HG03521 (cell line): ENCODE measurements at regions not wholly inside any gene's neighbourhood (a gene's known extent, or its start where the extent isn't known, plus 50 kb on each side); places are given as distances from the start of the nearest gene placed in this dataset.

Source experiments
- ATAC-seq: cut with Tn5 transposase; IDR thresholded peaks from one replicate; pipeline ENCODE4 v1.9.1; 2021; ENCODE audit warnings: mild to moderate bottlenecking, moderate library complexity; ENCODE audit not compliant: unreplicated experiment

DNA sequence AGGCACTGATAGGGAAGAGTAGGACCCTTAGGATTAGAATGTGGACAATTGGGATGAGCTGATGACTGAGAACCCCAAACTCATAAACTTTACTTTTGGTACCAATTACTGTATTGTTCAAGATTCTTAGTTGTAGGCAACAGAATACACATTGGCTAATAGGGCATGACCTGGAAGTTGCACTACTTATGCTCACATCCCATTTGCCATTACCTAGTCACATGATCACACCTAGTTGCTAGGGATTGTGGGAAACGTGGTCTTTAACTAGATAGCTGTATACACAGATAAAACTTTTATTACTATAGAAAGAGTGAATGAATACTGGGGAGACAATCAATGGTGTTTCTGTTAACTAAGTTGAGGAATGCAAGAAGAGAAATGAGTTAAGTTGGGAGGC, 113.4 kb upstream of the AKIRIN2 start:
- no peak for ATAC-seq

DNA sequence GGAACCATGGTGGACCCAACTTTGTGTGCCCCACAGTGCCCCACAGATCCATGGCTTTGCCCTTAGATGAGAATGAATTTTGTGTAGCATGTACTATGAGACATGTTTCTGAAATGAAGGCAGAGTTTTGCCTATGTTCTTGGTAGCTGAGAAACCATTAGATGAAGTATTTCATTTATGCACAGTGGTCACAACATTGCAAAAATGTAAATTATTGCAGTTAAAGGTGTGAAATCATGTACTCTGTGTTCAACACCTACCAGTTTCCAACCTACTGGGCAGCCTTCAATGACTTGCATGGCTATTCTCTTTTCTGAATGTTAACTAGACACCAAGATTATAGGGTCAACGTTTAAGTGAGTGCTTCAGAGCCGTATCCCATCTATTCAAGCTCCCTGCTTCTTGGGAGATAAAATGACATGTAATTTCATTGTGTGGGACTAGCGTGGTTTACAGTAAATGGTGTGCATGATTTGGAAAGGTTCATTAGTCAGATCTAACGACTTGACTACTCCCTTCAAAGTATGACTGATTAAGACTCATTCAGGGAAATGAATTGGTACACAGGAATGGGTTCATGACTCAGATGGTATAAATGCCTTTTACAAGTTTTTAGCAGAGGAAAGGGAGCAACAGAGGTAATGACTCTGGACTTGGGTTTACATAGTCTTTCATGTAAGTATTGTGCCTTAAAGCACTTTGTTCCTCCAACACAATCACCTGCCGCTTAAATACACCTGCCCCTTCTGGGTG, 106.1 kb upstream of the AKIRIN2 start:
- ATAC-seq = no peak

GRCh38 chr6:87807475-87807874, 105.4 kb upstream of the AKIRIN2 start:
- peak; percentile 75 for ATAC-seq

DNA sequence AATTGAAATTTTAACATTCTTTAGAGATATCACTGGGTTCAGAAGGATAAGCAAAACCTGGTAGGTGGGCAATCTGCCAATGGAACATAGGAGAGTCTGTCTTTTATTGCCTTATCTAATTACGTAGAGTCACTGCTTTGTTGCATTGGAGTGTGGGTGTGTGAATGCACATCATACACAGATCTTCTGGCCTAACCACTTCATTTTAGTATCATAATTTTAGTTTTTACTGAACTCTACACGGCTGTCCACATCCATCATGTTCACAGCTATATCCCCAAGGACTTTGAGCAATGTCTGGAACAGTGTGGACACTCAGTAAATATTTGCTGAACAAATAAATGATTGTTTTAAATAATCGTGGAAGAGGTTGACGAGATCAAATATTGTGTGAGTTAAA, 104.6 kb upstream of the AKIRIN2 start:
- no peak for ATAC-seq

DNA sequence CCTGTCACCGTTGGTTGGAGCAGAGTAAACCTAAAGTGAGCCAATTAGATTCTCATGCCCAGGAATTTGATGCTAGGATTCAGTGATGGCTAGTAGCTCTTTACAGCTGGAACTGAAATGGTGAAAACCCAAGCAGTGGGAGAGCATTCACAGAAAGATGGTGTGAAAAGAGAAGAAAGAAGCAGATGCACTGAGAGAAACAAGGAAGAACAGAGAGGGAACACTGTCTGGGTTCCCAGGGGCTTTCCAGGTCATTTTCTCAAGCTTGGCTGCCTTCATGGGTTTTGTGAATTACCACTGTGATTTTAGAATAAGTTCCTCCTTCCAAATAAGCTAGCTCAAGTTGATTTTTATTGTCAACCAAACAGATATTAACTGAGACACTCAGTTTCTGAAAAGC, 104.1 kb upstream of the AKIRIN2 start:
- no peak for ATAC-seq

GRCh38 chr6:87803791-87804190, 101.8 kb upstream of the AKIRIN2 start:
- ATAC-seq = no peak

- ATAC-seq = no peak
These were observed 97.6 kb upstream of the AKIRIN2 start for GRCh38 chr6:87799651-87800050.

DNA sequence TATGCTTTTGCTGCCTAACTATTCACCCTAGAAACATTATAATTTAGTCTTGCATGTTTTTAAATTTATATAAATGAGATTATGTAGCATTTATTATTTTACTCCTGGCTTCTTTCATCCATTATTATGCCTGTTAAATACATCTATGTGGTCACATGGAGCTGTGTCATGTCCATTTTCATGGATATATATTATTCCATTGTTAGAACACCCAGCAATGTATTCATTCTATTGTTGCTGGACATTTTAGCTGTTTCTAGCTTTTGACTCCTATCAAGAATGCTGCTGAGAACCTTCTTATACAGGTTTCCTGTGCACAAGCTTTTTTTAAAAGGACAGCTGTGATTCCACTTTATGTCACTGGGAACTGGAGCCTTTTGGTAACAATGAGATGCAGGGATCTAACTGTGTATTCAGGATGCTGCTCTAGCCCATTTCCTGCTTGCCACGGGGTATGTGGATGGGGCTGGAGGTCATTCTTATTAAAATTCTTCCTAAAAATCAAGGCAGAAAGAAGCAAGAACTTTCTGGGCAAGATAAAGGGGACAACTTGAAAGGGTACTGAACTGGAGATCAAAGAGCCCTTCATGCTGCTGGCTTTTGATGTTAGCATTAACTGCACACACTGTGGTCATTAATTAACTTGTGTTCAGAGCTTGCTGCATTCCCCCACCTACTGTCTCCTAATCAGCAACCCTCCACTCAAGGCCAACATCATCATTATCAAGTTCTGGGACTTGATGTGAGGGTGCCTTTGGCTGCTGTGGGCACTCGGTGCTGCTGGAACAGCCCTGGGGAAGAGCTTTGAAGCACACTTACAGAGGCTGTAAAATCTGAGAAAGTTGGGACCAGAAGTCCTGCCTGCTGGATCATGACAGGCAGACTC, 96.6 kb upstream of the AKIRIN2 start:
- no peak for ATAC-seq

GRCh38 chr6:87794922-87795885, 93.2 kb upstream of the AKIRIN2 start:
- ATAC-seq = no peak

GRCh38 chr6:87793315-87793714, 91.3 kb upstream of the AKIRIN2 start:
- no peak for ATAC-seq

GRCh38 chr6:87791982-87792381, 89.9 kb upstream of the AKIRIN2 start:
- ATAC-seq = no peak

GRCh38 chr6:87791485-87791884, 89.5 kb upstream of the AKIRIN2 start:
- ATAC-seq = no peak

DNA sequence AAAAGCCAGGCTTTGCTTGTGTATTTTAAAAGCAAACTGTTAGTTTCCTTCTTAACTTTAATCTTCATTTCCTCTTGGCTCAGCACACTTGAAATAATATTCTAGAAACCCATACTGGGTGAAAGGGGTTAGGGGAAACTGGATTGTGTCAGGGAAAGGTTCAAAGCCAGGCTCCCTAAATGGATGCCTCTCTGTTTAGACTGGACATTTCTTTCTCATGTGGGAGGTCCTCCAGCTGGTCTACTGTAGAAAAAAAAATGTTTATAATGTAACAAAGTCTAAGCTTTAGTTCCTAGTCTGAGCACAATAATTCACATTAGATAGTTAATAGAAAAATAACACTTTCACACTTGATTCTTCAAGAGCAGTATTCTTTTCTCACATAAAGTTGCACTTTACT, 89.0 kb upstream of the AKIRIN2 start:
- no peak for ATAC-seq

- ATAC-seq = no peak
These were observed 87.9 kb upstream of the AKIRIN2 start for GRCh38 chr6:87789900-87790290.

- no peak for ATAC-seq
These were observed 87.3 kb upstream of the AKIRIN2 start for GRCh38 chr6:87789198-87789899.

DNA sequence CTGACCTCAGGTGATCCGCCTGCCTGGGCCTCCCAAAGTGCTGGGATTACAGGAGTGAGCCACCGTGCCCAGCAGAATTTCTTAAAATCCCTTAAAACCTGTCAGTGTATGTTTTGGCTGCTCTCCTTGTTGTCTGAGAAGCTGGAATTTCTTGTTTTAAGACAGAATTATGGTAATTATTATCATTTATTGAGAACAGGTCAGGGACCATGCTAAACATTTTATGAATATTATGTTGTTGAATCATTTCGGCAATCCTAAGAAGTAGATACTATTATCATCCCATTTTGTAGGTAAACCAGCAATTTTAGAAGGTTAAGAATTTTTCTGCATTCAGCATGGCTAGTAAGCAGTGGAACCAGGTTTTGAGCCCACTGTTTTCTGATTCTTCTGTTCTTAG, 86.1 kb upstream of the AKIRIN2 start:
- no peak for ATAC-seq

- no peak for ATAC-seq
These were observed 83.3 kb upstream of the AKIRIN2 start for GRCh38 chr6:87785229-87785862.

- ATAC-seq = no peak
These were observed 82.7 kb upstream of the AKIRIN2 start for GRCh38 chr6:87784690-87785089.

GRCh38 chr6:87784051-87784450, 82.0 kb upstream of the AKIRIN2 start:
- no peak for ATAC-seq

GRCh38 chr6:87779542-87779941, 77.5 kb upstream of the AKIRIN2 start:
- ATAC-seq = no peak
